OCI-LY7 (cell line): ENCODE measurements at regions not wholly inside any gene's neighbourhood (a gene's known extent, or its start where the extent isn't known, plus 50 kb on each side); places are given as distances from the start of the nearest gene placed in this dataset.
"Not testable (repeated sequence)": the region's sequence is repeated elsewhere in the genome, so short reads cannot be mapped to it uniquely, and the experiment has no call there.

Experiments
- BruUV-seq: library from RNA; stranded (reverse); fragments of 400-500 nt; replicated peaks from 2 replicates; lab custom pipeline; 2021; lab: Mats Ljungman, UMichigan
- CTCF ChIA-PET: fragments of 300-600 bp; sonication (Branson Sonifier 250); formaldehyde crosslinking; loops from one replicate; lab custom pipeline; 2022; ENCODE audit warnings: antibody characterized with exemption; ENCODE audit not compliant: unreplicated experiment; lab: Charles Lee
- POLR2A ChIA-PET: fragments of 300-600 bp; sonication (Branson Sonifier 250); formaldehyde crosslinking; loops from one replicate; lab custom pipeline; 2022; ENCODE audit warnings: antibody characterized with exemption; lab: Charles Lee
- DNase-seq: peaks from one replicate; pipeline ENCODE4 v3.0.0-alpha.2; 2015; ENCODE audit warnings: low spot score
- H2AFZ ChIP-seq: fragments of 200-600 bp; sonication (generic), shearing (Covaris generic); 2 replicates; pipeline ENCODE4 v1.6.1; 2014; ENCODE audit warnings: mild to moderate bottlenecking, antibody characterized with exemption, low read length, moderate library complexity
- H3K27ac ChIP-seq: fragments of 200-600 bp; sonication (generic); 2 replicates; pipeline ENCODE4 v1.5.1; 2014; ENCODE audit warnings: mixed run types, low read depth, mild to moderate bottlenecking, moderate library complexity, low read length, inconsistent platforms; ENCODE audit not compliant: poor library complexity, severe bottlenecking
- H3K36me3 ChIP-seq: fragments of 200-600 bp; sonication (generic); 2 replicates; pipeline ENCODE4 v1.6.1; 2014; ENCODE audit warnings: mild to moderate bottlenecking, antibody characterized with exemption, low read length, moderate library complexity, mixed read lengths; ENCODE audit not compliant: insufficient read depth
- H3K4me1 ChIP-seq: fragments of 200-600 bp; sonication (generic); 2 replicates; pipeline ENCODE4 v1.5.1; 2014; ENCODE audit warnings: mild to moderate bottlenecking, low read length; ENCODE audit not compliant: insufficient read depth, poor library complexity, severe bottlenecking
- H3K4me2 ChIP-seq: fragments of 200-600 bp; sonication (generic); 2 replicates; pipeline ENCODE4 v1.6.1; 2014; ENCODE audit warnings: mild to moderate bottlenecking, low read length
- H3K4me3 ChIP-seq: fragments of 200-600 bp; sonication (generic); 2 replicates; pipeline ENCODE4 v1.5.1; 2014; ENCODE audit warnings: mild to moderate bottlenecking, low read depth, low read length; ENCODE audit not compliant: poor library complexity, severe bottlenecking
- H3K79me2 ChIP-seq: fragments of 200-600 bp; sonication (generic); 2 replicates; pipeline ENCODE4 v1.6.1; 2016; ENCODE audit warnings: low read depth, mild to moderate bottlenecking, low read length, moderate library complexity, mixed read lengths; ENCODE audit not compliant: insufficient read depth
- H3K9me2 ChIP-seq: fragments of 200-600 bp; sonication (generic); 2 replicates; pipeline ENCODE4 v1.6.1; 2016; ENCODE audit warnings: mild to moderate bottlenecking, low read length, mixed read lengths; ENCODE audit not compliant: insufficient read depth
- H3K9me3 ChIP-seq: fragments of 200-600 bp; sonication (generic); 2 replicates; pipeline ENCODE4 v1.6.1; 2014; ENCODE audit warnings: mild to moderate bottlenecking, mixed run types, low read length, mixed read lengths
- H4K20me1 ChIP-seq: fragments of 200-600 bp; sonication (generic); 2 replicates; pipeline ENCODE4 v1.6.1; 2014; ENCODE audit warnings: mild to moderate bottlenecking, antibody characterized with exemption, low read length, moderate library complexity, mixed read lengths; ENCODE audit not compliant: insufficient read depth
- CTCF ChIP-seq: fragments of 200-600 bp; sonication (generic); conservative IDR thresholded peaks from 2 replicates; pipeline ENCODE4 v1.5.1; 2014; ENCODE audit warnings: mild to moderate bottlenecking, antibody characterized with exemption, low read length, moderate library complexity, mixed read lengths
- EZH2phosphoT487 ChIP-seq: fragments of 200-600 bp; sonication (generic); IDR thresholded peaks from 2 replicates; pipeline ENCODE4 v1.6.1; 2018; ENCODE audit warnings: low read depth, borderline replicate concordance, mild to moderate bottlenecking, mixed run types, antibody characterized with exemption, low read length, moderate library complexity, mixed read lengths
- intact Hi-C: fragments of 100-400 bp; cut with micrococcal nuclease; formaldehyde crosslinking; loops from one replicate; pipeline ENCODE4 v1.10.0; 2022; ENCODE audit not compliant: unreplicated experiment

GRCh38 chr7:131154380-131154779 lies 173.3 kb upstream of the MKLN1 start:
- no peaks in the 10 kb centered on the region for H3K9me3 ChIP-seq
- ChIA-PET CTCF (no interaction called here), POLR2A (interaction anchor here (1.4 kb wide), 1 partner anchor 10 kb away, joined by 12 read pairs; no protein-coding TSS in a partner anchor)
- intact Hi-C loops, result no loop called here
- H3K4me2 ChIP-seq, result no peak overlapping the region
- no peaks in the 10 kb centered on the region for H4K20me1 ChIP-seq
- no peaks in the 10 kb centered on the region for H3K79me2 ChIP-seq
- H2AFZ ChIP-seq, result no peak overlapping the region
- H3K27ac ChIP-seq, result no peak overlapping the region
- no peak for DNase-seq
- no peaks in the 10 kb centered on the region for H3K4me1 ChIP-seq
- TF ChIP-seq CTCF (no peak), EZH2phosphoT487 (no peak)
- H3K9me2 ChIP-seq, result no peaks in the 10 kb centered on the region
- no TSS peak for BruUV-seq
- no peak overlapping the region for H3K4me3 ChIP-seq
- no peaks in the 10 kb centered on the region for H3K36me3 ChIP-seq

GRCh38 chr7:131157530-131158243 lies 170.0 kb upstream of the MKLN1 start:
- no peak overlapping the region for H3K4me3 ChIP-seq
- no peaks in the 10 kb centered on the region for H3K9me2 ChIP-seq
- no peaks in the 10 kb centered on the region for H3K36me3 ChIP-seq
- H3K9me3 ChIP-seq, result no peaks in the 10 kb centered on the region
- no peaks in the 10 kb centered on the region for H4K20me1 ChIP-seq
- intact Hi-C loops, result no loop called here
- BruUV-seq, result no TSS peak
- TF ChIP-seq EZH2phosphoT487 (no peak), CTCF (no peak)
- no peaks in the 10 kb centered on the region for H3K4me1 ChIP-seq
- no peak overlapping the region for H3K27ac ChIP-seq
- ChIA-PET POLR2A (interaction anchor here (1.0 to 1.4 kb wide), 2 partner anchors 7 to 10 kb away, joined by 3 to 6 read pairs; no protein-coding TSS in a partner anchor), CTCF (no interaction called here)
- no peak overlapping the region for H2AFZ ChIP-seq
- DNase-seq, result no peak
- H3K4me2 ChIP-seq, result no peak overlapping the region
- H3K79me2 ChIP-seq, result no peaks in the 10 kb centered on the region

GRCh38 chr7:131158244-131158636 lies 169.4 kb upstream of the MKLN1 start:
- POLR2A ChIA-PET, result interaction anchor here (1.0 to 1.4 kb wide), 2 partner anchors 8 to 11 kb away, joined by 3 to 6 read pairs; no protein-coding TSS in a partner anchor
- H3K36me3 ChIP-seq, H3K9me3 ChIP-seq, BruUV-seq, H3K4me1 ChIP-seq, DNase-seq, intact Hi-C loops, H3K9me2 ChIP-seq, CTCF ChIA-PET, H3K4me3 ChIP-seq, H3K79me2 ChIP-seq, H2AFZ ChIP-seq, H3K4me2 ChIP-seq, H3K27ac ChIP-seq, H4K20me1 ChIP-seq: not testable (repeated sequence)
